ENCODE measurements at regions not wholly inside any gene's neighbourhood (a gene's known extent, or its start where the extent isn't known, plus 50 kb on each side); places are given as distances from the start of the nearest gene placed in this dataset.
"Not testable (repeated sequence)": the region's sequence is repeated elsewhere in the genome, so short reads cannot be mapped to it uniquely, and the experiment has no call there.

- no peak for DNase-seq
Measured at GRCh38 chr12:90489141-90489540, 465.8 kb downstream of the CCER1 start.

DNA sequence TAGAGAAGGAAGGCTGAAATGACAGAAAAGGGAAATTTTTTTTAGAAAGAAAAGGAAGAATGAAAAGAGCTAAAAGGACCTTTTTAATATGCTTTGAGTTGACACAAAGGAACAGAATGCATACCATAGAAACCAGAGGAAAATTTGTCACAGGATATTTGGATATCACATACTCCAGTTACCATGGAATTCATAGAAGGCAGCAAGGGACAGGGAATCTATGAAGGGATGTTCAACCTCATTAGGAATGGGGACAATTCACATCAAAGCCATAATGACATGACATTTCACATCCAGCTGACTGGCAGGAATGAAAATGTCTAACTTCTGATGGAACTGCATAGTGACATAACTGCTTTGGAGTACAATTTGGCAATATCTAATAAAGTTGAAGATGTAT is 469.4 kb downstream of the CCER1 start:
- DNase-seq, result no peak

- DNase-seq, result no peak
Measured at GRCh38 chr12:90484094-90484493, 470.9 kb downstream of the CCER1 start.

DNA sequence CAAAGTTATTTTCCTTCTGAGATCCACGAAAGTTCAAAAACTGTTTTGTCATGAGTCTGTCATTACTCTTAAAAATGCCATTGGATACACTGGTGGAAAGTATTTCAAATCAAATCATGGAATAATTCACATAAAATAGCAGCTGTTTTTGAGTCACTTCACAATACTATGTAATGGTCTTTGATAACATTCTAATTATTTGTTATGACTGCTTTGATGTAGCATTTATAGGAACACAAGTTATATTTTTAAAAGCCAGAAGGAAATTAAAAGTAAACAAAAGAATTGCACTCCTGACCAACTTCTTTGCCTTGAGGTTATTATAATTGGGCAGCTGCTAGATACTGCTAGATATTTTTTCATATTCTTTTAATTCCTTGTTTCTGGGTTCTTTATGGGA is 473.2 kb downstream of the CCER1 start:
- DNase-seq, result no peak

GRCh38 chr12:90479237-90479636 is 475.7 kb downstream of the CCER1 start:
- no peak for DNase-seq

- DNase-seq, result no peak
Measured at GRCh38 chr12:90473831-90474230, 481.1 kb downstream of the CCER1 start.

DNA sequence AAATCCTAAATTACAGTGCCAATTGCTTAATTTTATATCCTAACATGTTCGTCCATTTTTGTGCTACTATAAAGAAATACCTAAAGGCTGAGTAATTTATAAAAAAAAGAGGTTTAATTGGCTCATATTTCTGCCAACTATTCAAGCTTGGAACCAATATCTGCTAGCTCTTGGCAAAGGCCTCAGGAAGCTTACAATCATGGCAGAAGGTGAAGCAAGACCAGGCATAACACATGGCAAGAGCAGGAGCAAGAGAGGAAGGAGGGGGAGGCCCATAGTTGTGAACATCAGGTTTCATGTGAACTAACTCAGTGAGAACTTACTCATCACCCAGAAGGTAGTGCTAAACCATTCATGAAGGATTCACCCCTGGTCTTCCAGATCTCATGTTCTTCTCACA is 494.3 kb downstream of the CCER1 start:
- no peak for DNase-seq

DNA sequence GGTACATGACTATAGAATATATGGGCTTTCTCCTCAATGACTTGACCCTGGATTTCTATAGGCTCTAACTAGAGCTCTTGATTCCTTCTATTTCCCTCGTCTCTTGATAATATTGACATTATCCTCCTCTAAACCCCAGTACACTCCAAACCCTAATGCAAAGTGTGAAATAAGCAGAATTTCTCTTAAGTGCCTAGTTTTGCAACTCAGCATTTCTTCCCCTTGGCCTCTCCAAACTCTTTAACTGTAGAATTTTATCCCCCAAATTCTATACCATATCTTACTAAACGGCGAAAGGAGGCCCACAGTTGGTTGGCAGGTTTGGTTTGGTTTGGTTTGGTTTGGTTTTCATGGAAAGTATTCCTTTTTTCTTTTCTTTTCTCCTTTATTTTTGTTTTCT is 498.7 kb downstream of the CCER1 start:
- no peak for DNase-seq

DNA sequence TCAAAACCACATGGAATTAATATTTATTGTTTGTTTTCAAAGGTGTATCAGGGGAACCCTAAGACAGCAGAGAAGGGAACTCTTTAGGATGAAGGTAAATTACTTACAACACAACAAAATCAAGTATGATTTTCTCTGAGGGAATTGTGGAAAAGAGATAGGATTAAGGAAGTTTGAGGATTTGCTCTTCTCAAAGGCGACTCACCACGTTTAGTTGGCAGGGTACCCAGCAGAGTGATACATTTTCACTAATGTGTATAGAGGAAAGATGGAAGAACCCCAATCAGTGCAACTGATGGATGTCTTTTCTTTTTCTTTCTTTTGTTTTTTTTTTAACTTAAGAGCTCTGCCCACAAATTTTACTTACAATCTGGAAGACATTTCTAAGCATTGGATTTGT is 499.2 kb downstream of the CCER1 start:
- no peak for DNase-seq

DNA sequence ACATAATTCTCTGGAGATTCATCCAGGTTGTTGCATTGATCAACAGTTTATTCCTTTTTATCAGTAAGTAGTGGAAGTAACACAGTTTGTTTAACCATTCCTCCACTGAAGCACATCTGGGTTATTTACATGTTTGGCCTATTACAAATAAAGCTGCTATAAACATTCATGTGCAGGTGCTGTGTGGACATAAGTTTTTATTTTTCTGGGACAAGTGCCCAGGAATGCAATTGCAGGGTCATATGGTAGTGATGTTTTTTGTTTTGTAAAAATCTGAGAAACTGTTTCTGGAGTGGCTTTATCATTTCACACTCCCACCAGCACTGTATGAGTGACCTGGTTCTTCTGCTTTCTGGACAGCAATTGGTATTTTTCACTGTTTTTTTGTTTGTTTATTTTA is 505.4 kb downstream of the CCER1 start:
- DNase-seq, result no peak

GRCh38 chr12:90443466-90443865 is 511.5 kb downstream of the CCER1 start:
- DNase-seq, result not testable (repeated sequence)

- no peak for DNase-seq
Measured at GRCh38 chr12:90441431-90441830, 513.5 kb downstream of the CCER1 start.

DNA sequence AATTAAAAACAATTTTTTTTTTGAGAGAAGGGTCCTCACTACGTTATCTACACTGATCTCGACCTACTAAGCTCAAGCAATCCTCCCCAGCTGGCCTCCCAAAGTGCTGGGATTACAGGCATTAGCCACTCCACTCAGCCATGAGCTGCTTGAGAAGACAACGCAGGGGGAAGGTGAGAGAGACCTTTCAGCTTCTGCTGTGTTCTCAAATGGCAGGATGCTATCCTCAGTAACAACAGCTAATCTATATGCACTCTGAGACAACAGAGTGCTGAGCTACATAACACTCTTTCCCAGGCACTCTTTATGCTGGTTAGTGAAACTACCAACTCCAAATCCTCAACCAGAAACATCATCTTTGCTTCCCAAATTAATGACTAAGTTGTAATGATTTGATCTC is 526.1 kb downstream of the CCER1 start:
- no peak for DNase-seq

DNA sequence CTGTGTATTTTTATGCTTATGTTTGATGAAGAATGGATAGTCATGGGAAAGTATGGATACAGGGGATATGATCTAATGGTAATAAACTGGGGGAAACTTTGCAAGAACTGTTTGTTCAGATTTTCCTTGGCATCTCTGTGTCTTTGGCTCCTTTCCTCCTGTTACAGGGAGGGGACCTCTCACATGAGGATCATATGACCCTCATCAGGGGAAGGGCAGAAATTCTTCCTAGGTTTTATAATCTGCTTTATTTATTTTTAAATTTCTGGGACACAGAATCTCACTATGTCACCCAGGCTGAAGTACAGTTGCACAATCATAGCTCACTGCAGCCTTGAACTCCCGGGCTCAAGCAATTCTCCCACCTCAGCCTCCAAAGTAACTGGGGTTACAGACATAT is 526.5 kb downstream of the CCER1 start:
- no peak for DNase-seq

GRCh38 chr12:90423965-90424364 is 531.0 kb downstream of the CCER1 start:
- no peak for DNase-seq

- DNase-seq, result no peak
Measured at GRCh38 chr12:90410962-90411361, 544.0 kb downstream of the CCER1 start.

DNA sequence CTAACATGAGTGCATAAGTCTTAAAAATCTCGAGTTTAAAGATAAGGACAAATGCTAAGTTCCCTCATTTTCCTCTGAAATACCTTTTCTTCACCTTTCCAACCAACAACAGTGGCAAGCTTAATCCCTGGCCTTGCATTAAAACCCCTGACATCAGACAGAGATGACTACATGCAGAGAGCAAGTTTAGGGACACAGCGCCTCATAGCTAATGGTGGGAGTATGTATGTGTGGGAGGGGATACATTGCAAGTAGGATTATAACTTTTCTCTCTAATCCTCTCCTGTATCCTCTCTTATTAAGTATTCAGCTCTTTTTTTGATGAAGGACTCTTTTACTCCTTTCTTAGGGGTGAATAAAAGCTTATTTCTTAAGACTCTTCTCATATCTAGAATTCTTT is 547.1 kb downstream of the CCER1 start:
- DNase-seq, result no peak

GRCh38 chr12:90404071-90404470 is 550.9 kb downstream of the CCER1 start:
- DNase-seq, result no peak

DNA sequence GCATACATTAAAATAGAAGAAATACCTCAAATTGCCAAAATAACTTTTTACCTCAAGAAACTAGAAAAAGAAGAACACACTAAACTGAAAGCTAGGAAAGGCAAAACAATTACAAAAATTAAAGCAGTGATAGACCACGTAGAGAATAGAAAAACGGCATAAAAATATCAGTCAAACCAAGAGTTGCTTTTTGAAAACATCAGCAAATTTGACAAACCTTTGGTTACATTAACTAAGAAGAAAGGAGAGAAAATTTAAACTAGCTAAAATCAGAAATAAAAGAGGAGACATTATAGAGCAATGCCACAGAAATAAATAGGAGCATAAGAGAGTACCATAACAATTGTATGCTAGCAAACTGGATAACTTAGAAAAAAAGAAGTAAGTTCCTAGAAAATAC is 553.8 kb downstream of the CCER1 start:
- DNase-seq, result no peak

DNA sequence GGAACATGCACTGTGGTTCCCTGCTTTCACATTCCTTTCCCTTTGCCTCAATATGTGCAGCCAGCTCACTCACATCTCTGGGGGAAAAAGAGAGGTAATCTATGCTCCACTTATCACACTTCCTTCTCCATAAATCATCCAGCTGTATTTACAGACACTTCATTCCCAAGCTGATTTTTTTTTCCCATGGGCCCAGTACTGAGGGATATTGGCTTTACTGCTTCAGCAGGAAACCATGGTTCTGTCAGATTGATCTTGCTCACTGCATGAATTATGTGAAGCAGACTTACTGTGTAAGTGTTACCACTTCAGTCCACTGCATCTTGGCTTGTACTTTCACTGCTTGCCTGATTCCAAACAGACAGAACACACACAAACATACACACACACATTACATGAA is 555.6 kb downstream of the CCER1 start:
- no peak for DNase-seq

DNA sequence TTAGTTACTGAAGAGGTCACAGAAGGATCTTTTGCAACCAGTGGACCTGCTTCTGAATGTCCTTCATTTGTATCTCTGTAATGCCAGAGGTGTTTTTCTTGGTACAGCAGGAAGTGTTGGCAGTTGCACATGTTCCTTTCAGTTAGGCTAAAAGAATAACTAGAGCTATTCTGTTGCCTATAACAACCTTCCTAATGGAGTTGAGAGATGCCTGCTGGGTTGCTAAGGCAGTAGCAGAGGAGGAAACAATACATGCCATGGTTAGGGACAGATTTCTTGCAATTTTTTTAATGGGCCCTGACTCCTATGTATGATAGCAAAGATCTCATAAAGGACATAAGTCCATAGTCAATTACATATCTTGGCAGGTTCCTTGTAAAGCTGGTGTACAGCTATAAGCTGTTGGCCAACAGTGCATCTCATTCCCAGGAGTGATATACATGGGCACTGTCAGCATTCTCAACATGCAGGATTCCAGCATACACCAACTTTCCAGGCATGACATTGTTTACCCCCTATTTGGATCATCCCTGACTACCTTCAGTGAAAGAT is 556.6 kb downstream of the CCER1 start:
- DNase-seq, result no peak

DNA sequence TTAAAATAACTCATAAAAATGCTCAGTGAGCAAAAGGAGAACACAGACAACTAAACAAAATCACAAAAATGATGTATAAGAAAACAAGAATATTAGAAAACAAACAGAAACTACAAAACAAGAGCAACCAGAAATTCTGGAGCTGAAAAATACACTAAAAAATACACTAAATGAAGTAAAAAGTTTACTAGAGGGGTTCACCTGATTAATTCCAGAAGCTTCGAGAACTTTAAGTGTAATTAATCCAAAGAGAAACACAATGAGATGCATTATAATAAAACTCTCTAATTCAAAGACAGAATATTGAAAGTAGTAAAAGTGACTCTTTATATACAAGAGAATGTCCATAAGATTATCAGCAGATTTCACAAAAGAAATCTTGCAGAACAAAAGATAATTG is 558.4 kb downstream of the CCER1 start:
- no peak for DNase-seq

GRCh38 chr12:90393652-90394051 is 561.3 kb downstream of the CCER1 start:
- DNase-seq, result no peak

- DNase-seq, result no peak
Measured at GRCh38 chr12:90393089-90393488, 561.9 kb downstream of the CCER1 start.

DNA sequence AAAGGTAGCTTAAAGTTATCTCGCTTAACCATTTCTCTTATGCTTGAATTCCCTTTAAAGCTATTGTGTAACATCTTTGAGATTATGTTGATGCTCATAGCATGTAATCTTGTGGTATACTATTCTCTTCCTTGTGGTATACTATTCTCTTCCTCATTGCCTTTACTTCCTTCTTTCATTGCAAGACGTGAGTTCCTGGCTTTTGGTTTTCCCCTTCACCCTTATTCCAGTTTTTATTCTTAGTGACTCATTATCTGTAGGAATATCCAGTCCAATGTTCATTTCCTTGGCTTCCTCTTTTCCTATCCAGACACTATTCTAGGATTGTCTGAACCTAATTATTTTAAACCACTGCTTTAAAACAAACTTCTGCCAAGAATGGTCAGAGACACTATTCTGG is 564.0 kb downstream of the CCER1 start:
- DNase-seq, result no peak

GRCh38 chr12:90368081-90368480 is 586.9 kb downstream of the CCER1 start:
- DNase-seq, result no peak

Data from activated gamma-delta T cell treated with Interleukin-2 at 50 U/mL for 16 hours (primary cell).